ENCODE measurements at regions not wholly inside any gene's neighbourhood (a gene's known extent, or its start where the extent isn't known, plus 50 kb on each side); places are given as distances from the start of the nearest gene placed in this dataset.

DNA sequence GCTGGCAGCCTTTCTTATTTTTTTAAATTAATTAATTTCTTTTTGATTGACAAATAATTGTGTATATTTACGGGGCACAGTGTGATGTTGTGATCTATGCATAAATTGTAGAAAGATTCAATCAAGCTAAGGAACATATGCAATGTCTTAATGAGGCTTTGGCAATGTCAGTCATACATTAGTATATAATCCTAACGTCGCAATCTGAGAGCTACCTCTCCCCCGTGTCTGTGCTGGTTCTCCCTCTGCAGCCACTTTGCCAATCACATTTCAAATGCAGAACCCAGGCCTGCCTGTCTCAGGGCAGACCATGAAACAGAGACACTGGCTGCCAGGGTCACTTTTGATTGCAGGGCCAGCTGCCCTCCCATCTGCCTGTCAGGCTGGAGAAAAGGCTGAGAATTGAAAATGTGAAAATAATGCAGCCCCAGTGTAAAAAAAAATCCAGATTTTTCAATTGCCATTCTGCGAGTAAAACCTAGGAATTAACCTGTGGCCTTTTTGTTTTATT, 56.3 kb downstream of the SLC24A2 start (continued):
- TF ChIP-seq, protein P1, sequence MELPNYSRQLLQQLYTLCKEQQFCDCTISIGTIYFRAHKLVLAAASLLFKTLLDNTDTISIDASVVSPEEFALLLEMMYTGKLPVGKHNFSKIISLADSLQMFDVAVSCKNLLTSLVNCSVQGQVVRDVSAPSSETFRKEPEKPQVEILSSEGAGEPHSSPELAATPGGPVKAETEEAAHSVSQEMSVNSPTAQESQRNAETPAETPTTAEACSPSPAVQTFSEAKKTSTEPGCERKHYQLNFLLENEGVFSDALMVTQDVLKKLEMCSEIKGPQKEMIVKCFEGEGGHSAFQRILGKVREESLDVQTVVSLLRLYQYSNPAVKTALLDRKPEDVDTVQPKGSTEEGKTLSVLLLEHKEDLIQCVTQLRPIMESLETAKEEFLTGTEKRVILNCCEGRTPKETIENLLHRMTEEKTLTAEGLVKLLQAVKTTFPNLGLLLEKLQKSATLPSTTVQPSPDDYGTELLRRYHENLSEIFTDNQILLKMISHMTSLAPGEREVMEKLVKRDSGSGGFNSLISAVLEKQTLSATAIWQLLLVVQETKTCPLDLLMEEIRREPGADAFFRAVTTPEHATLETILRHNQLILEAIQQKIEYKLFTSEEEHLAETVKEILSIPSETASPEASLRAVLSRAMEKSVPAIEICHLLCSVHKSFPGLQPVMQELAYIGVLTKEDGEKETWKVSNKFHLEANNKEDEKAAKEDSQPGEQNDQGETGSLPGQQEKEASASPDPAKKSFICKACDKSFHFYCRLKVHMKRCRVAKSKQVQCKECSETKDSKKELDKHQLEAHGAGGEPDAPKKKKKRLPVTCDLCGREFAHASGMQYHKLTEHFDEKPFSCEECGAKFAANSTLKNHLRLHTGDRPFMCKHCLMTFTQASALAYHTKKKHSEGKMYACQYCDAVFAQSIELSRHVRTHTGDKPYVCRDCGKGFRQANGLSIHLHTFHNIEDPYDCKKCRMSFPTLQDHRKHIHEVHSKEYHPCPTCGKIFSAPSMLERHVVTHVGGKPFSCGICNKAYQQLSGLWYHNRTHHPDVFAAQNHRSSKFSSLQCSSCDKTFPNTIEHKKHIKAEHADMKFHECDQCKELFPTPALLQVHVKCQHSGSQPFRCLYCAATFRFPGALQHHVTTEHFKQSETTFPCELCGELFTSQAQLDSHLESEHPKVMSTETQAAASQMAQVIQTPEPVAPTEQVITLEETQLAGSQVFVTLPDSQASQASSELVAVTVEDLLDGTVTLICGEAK (IDR thresholded peaks at IDR 0.05; ENCODE audit: borderline replicate concordance), result no peak

DNA sequence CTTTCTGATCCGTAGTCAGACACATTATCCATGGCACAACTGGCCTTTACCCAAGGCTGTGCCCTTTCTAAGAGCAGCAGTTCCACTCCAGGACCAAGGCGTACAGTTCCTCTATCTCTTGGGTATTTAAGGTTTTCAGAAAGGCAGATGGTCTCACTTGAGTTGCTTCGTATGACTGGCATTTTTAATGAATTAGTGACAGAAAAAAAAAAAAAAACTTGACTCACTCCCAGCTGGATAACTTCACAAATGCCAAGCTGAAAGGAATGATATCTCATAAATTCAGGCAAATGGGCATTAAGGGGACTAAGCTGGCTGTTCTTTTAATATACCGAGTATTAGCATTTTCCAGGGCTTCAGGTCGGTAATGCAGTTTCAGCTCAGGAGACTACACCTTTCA, 60.7 kb downstream of the SLC24A2 start:
- Histone ChIP-seq H2AFZ (ENCODE audit: control insufficient read depth, low read depth, low read length) (no peak overlapping the region), H3K9me3 (replicated peaks; ENCODE audit: control insufficient read depth, insufficient read depth, low read length) (no peaks in the 10 kb centered on the region), H3K9ac (ENCODE audit: control insufficient read depth, insufficient read depth, low read length) (no peak overlapping the region), H3K4me1 (ENCODE audit: control insufficient read depth, insufficient read depth, low read length) (no peaks in the 10 kb centered on the region), H3K4me3 (no peak overlapping the region), H3K27ac (ENCODE audit: control insufficient read depth, insufficient read depth) (no peak overlapping the region), H3K36me3 (ENCODE audit: control insufficient read depth in 2 of 2, insufficient read depth in 2 of 2, low read length in 1 of 2) (no peaks in the 10 kb centered on the region), H3K4me2 (ENCODE audit: control insufficient read depth, insufficient read depth) (no peak overlapping the region), H3K27me3 (replicated peaks in 1 of 2; ENCODE audit: control insufficient read depth in 2 of 2, insufficient read depth in 2 of 2, low read length in 1 of 2) (no peaks in the 10 kb centered on the region), H4K20me1 (ENCODE audit: control insufficient read depth, insufficient read depth) (no peaks in the 10 kb centered on the region), H3K79me2 (ENCODE audit: control insufficient read depth, insufficient read depth, low read length) (no peaks in the 10 kb centered on the region)
- in situ Hi-C loops (cut with MboI) (no loop called here), intact Hi-C loops (cut with micrococcal nuclease; ENCODE audit: unreplicated experiment) (loop anchor here (5.0 to 10.0 kb wide), 3 partner anchors 49 to 147 kb away; no protein-coding TSS in a partner anchor)
- TF ChIP-seq MXI1 (IDR thresholded peaks at IDR 0.05; ENCODE audit: low read depth, low read length) (no peak), PML (IDR thresholded peaks at IDR 0.05; ENCODE audit: low read length) (no peak), RAD21 (IDR thresholded peaks at IDR 0.05; ENCODE audit: insufficient read depth, low read depth, low read length) (no peak), EGR1 (IDR thresholded peaks at IDR 0.05; ENCODE audit: borderline replicate concordance in 1 of 2, low read depth in 2 of 2, low read length in 2 of 2) (no peak), NBN (IDR thresholded peaks at IDR 0.05) (no peak), SREBF1 (IDR thresholded peaks at IDR 0.05; ENCODE audit: low read length) (no peak), RBBP5 (conservative IDR thresholded peaks at IDR 0.05) (no peak), TARDBP (IDR thresholded peaks at IDR 0.05; ENCODE audit: borderline replicate concordance) (no peak), ESRRA (IDR thresholded peaks at IDR 0.05; ENCODE audit: low read length) (no peak)
- TF ChIP-seq, protein P2, sequence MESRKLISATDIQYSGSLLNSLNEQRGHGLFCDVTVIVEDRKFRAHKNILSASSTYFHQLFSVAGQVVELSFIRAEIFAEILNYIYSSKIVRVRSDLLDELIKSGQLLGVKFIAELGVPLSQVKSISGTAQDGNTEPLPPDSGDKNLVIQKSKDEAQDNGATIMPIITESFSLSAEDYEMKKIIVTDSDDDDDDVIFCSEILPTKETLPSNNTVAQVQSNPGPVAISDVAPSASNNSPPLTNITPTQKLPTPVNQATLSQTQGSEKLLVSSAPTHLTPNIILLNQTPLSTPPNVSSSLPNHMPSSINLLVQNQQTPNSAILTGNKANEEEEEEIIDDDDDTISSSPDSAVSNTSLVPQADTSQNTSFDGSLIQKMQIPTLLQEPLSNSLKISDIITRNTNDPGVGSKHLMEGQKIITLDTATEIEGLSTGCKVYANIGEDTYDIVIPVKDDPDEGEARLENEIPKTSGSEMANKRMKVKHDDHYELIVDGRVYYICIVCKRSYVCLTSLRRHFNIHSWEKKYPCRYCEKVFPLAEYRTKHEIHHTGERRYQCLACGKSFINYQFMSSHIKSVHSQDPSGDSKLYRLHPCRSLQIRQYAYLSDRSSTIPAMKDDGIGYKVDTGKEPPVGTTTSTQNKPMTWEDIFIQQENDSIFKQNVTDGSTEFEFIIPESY (IDR thresholded peaks at IDR 0.05), result no peak
- TF ChIP-seq, protein P3, sequence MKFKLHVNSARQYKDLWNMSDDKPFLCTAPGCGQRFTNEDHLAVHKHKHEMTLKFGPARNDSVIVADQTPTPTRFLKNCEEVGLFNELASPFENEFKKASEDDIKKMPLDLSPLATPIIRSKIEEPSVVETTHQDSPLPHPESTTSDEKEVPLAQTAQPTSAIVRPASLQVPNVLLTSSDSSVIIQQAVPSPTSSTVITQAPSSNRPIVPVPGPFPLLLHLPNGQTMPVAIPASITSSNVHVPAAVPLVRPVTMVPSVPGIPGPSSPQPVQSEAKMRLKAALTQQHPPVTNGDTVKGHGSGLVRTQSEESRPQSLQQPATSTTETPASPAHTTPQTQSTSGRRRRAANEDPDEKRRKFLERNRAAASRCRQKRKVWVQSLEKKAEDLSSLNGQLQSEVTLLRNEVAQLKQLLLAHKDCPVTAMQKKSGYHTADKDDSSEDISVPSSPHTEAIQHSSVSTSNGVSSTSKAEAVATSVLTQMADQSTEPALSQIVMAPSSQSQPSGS (IDR thresholded peaks at IDR 0.05; ENCODE audit: low read length), result no peak
- TF ChIP-seq, protein P4, sequence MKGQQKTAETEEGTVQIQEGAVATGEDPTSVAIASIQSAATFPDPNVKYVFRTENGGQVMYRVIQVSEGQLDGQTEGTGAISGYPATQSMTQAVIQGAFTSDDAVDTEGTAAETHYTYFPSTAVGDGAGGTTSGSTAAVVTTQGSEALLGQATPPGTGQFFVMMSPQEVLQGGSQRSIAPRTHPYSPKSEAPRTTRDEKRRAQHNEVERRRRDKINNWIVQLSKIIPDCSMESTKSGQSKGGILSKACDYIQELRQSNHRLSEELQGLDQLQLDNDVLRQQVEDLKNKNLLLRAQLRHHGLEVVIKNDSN (IDR thresholded peaks at IDR 0.05; ENCODE audit: borderline replicate concordance, extremely low read length, insufficient read depth, low read depth, low read length), result no peak
- WGBS (ENCODE audit: insufficient coverage, insufficient replicate concordance, low lambda C conversion rate, missing lambda C conversion rate), result 26% methylated on average over 5 of the region's 5 CpGs
- no peak for DNase-seq (ENCODE audit: low read depth, low spot score)
- no TSS peak for BruUV-seq (replicated peaks)
- ChIA-PET CTCF (no interaction called here), POLR2A (no interaction called here), RAD21 (ENCODE audit: unreplicated experiment) (no interaction called here), SMC1A (ENCODE audit: uncharacterized antibody, unreplicated experiment) (no interaction called here)
- no peak for ATAC-seq
- no peak for FAIRE-seq
